GM20431 (cell line): ENCODE measurements at regions not wholly inside any gene's neighbourhood (a gene's known extent, or its start where the extent isn't known, plus 50 kb on each side); places are given as distances from the start of the nearest gene placed in this dataset.

Experiments
- in situ Hi-C: fragments of 300-500 bp; cut with MseI, MboI; formaldehyde crosslinking; loops from one replicate; pipeline ENCODE4 v1.15.0; 2020; ENCODE audit warnings: low sequenced_read_pairs; ENCODE audit not compliant: unreplicated experiment

DNA sequence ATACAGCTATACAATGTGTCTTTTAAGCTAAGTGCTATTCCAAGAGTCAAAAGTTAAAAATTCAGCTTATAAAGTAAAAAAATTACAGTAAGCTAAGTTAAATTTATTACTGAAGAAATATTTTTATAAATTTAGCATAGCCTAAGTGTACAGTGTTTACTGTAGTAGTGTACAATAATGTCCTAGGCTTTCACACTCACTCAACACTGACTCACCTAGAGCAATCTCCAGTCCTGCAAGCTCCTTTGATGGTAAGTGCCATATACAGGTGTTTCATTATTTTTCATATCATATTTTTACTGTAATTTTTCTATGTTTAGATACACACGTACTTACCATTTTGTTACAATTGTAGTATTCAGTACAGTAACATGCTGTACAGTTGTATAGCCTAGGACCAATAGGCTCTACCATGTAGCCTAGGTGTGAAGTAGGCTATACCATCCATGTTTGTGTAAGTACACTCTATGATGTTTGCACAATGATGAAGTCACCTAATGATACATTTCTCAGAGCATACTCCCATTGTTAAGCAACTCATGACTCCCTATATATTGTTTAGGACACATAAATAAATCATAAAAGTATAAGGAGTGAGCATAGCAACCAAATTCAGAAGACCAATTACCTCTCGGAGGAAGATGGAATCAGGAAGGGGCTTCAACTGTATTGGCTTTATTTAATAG, 165.1 kb upstream of the SLC30A5 start:
- in situ Hi-C loops: no loop called here

DNA sequence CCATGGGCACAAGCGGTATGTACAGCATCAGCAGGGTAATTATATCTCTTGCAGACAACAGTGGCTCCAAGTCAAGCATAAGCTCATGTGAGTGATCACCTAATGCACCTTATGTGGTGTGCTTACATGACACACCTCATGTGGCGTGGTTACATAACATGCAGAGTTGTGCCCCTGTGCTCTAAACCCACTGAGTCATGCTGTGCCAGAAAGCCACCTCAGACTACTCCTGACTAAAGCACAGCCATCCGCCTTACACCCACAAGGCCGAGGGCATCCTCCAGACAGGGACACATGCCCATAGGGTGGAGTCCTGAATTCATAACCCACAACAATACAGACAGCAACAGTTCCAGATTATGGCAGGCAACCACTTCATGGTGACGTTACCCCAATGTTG, 163.7 kb upstream of the SLC30A5 start:
- in situ Hi-C loops: no loop called here

DNA sequence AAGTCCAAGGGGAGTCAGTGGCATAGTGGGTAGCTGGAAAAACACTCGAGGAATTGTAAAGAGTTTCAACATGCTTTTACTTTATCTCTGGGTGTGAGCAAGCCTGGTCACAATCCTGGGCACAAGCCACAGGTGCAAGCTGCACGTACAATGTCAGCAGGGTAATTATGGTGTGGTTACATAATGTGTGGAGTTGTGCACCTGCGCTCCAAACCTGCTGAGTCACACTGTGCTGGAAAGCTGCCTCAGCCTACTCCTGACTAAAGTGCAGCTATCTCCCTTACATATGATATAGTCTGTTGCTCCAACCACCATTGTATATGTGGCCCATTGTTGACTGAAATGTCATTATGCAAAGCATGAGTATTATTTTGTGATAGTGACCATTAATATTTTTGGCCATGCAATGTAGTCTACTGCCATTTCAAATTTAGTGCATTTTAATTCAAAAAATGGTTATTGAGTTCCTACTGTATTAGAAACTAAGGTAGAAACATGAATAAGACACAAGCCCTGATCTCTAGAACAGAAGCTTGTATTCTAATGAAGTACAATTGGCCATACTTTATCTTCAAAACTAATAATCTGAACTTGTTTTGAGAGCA, 160.9 kb upstream of the SLC30A5 start:
- in situ Hi-C loops: no loop called here

DNA sequence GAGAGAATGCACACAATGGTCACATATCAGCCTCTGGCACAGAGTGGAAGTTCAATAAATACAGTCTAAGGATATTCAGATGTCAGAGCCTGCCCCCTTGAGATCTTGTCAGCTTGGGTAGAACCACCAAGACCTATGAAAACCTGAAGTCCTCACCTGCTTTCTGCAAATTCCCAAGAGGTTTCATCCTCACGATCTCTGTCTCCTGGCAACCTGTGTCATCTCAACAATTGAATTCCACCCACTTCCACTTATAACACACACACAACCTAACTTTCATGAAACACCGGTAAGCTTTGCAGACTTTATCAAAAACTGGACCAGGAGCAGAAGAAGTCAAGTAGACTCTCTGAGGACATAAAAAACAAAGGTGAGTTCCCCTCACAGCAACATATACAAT, 151.6 kb upstream of the SLC30A5 start:
- in situ Hi-C loops: no loop called here

DNA sequence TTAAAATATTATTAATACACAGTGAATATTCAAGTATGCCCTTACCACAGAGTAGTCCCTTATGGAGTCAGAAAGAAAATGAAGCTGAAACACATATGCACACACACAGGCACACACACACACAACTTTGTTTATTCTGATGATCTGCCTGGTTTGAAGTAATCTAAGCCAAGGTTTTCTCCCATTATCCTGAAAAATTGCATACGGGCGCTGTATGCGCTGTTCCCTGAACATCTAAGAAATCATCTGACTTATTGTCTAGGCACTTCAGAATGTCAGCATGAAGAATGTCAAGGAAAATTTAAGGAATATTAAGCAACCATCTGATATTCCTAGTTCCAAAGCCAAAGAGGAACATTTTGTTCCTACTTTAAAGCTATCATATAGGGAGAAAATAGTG, 147.1 kb upstream of the SLC30A5 start:
- in situ Hi-C loops: no loop called here

DNA sequence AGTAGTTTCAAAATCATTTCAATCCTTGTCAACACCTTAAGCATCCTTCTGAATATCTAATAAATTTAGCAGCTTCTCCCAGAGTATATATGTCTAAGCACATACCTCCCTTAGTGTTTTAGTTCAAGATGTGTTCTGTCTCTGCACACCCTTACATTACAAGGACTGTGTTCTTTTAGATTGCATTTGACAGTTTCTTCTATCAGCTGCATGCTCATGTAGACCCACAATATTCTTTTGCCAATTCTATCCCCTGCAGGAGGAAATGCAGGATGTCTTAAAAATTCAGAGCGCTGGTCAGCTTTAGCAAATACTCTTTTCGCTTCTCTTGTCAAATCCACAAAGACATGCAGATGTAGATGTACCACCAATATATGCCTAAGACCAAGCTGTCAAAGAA, 145.8 kb upstream of the SLC30A5 start:
- in situ Hi-C loops: no loop called here

DNA sequence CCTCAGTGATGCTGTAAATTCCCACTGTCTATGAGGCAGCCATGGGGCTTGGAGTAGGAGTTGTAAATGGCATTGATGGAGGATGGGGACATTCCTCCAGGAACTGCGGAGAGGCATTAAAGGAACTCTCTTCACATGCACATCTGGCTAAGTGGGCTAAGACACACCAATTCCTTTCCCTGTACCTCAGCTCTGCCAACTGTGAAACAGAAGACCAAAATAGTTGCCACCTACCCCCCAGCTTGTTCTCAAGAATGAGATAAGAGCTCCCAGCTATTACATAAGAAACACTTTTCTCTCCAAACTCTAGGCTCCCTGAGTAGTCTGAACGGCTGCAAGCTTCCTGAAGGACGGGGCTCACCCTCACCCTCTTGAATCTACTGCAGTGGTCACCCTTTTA, 144.6 kb upstream of the SLC30A5 start:
- in situ Hi-C loops: no loop called here

DNA sequence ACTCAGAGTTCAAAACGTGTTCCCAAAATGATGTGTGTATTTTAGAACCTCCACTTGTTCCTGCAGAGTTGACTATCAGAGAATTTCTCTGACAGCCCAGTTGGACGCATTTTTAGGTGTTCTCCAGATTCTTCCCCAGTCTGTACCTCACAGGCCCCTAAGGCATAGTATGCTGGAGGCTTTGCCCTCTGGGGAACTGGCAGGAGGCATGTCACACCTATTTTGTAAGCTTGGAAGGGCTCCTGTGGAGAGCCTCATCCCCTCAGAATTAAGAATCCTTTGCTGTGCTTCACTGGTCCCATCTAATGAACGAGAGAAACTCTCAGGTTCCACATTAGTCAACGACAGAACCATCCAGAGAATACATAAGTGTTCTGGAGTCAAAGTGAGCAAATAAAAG, 144.1 kb upstream of the SLC30A5 start:
- in situ Hi-C loops: no loop called here

DNA sequence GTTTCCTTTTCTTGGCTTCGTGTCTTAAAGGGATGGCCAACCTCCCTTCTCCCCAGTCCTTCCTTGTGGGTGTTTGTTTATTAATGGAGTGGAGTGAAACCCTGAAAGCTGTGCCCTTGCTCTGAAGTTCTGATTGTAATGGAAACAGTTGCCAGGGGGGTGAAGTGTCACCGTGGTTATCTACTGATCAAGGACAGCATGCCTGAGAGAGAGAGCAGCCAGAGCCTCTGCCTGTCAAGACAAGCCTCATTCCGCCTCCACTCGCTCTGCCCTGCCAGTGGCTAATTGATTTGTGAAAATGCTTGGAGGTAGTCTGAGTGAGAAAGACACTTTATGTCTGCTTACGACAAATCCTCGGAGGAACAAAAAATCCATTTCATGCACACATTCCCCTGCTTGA, 143.7 kb upstream of the SLC30A5 start:
- in situ Hi-C loops: no loop called here

DNA sequence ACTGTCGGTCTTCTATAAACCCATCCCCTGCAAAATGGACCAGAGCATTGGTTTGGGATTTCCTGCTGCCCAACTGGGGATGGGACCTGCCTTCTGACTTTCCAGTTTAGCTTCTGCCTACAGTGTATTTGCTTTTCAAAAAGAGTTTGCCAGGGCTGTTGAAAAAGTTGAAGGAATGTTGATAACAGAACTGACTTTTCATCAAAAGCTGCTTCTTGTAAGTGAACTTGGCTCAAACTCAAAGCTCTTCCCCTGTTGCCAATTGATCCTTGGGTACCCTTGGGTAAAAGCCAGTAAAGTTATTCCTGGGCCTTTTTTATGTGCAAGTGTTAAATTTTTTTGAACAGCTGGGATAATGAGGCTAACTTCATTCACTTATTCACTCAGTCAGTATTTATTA, 142.9 kb upstream of the SLC30A5 start:
- in situ Hi-C loops: no loop called here

DNA sequence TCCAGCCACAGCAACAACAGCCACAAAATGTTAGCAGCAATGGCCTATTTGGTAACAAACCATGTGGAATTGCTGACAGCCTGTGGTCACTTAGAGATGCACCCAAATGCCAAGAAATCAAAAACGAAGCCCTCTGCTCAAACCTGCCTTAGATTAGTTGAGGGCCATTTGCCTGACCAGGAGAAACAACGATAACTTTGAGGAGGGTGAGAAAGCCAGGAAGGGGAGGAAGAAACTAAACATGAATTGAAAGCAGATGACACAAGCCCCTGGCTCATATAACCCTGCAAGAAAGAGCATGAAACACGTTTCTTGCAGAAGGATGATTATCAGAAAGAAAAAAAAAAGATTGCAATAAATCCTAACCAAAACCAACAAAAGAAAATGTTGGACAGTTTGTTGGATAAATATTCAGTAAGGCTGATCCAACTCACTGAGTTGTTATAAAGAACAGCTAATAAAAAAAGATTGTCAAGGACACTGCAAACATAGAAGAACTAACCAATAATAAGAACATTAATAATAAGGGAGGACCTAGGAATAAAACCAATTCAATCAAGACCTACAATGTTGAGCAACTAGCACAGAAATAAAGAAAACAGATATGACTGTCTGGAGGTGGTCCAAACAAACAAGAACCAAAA, 140.5 kb upstream of the SLC30A5 start:
- in situ Hi-C loops: no loop called here

DNA sequence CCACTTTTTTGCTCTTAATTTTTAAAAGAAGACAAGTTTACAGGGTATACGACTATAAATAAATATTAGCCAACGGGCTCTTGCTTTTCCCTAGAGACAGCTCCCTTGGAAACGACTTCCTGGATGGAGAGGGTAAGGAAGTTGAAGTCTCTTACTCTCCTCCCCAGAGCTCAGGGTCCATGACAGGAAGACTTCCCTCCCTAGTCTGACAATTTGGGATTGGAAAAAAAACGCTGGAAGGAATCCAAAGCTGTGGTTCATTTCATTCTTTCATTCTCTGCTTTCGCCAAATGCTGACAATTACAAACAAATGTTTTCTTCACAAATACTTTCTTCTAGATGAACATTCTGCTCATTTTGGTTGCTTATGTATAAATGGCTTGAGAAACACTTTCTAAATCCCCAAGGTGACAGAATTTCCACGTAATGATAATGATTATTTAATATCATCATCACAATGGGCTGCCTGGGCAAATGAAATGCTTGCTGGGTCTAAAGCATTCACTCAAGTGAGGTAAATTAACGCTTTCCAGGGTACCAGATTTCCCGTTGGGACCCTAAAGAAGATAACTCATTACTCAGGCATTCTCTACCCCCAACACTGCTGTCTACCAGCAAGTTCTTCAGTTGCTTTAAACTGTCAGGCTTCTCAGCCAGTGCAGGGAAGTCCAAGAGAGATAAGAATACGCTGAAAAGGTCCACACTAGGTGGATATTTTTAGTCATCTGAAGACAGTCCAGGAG, 139.8 kb upstream of the SLC30A5 start:
- in situ Hi-C loops: no loop called here

DNA sequence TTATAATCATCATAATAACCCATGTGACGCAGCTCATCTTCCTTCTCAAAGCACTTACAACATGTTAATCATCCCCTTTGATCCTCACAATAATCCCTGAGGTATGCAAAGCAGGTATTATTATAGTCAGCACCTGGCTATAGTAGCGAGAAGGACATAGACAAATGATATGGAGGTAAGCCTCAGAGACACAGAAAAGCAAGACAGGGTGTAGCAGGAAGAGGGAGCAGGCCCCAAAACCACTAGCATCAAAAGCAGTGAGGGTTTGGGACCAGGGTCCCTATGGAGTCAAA, 139.2 kb upstream of the SLC30A5 start:
- in situ Hi-C loops: no loop called here

DNA sequence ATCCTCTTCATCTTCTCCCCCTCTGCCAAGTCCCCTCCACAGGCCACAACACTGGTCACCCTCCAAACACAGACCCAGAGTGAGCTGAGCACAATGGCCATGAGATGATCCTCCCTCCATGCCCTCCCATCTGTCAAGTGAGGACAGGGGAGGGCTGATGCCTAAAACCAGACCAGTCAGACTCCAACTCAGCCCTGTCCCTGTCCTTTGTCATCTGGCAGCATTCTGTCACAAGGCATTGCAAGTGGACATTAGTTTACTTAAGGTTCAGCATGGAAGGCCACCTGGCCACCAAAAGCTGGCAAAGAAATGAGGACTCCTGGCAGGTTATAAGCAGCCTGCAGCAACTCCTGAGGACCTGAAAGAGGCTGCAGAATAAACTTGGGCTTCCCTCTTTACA, 136.2 kb upstream of the SLC30A5 start:
- in situ Hi-C loops: no loop called here

DNA sequence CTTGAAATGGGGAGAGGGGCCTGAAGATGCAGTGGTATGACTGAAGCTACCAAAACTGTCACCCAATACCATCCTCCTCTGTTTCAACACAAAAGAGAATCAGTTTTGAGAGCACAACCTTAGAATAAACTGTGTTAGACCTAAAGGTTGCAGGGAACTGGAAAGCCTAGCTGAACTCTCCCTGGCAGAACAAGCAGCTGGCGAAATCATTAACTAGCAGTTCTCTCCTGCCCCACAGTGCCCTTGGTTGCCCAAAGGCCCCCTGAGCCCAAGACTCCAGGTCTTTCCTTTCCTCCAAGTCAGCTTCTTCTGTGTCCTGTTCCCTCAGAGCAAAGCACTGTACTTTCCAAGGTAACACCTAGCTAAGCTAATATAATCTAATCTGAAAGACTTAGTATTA, 135.4 kb upstream of the SLC30A5 start:
- in situ Hi-C loops: no loop called here

DNA sequence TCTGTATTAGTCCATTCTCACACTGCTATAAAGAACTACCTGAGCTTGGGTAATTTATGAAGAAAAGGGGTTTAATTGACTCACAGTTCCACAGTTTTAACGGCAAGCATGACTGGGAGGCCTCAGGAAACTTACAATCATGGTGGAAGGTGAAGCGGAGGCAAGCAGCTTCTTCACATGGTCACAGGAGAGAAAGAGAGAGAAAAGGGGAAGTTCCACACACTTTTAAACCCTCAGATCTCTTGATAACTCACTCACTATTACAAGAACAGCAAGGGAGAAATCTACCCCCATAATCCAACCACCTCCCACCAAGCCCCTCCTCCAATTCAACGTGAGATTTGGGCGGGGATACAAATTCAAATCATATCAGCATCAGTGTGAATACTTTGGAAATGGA, 133.4 kb upstream of the SLC30A5 start:
- in situ Hi-C loops: no loop called here

DNA sequence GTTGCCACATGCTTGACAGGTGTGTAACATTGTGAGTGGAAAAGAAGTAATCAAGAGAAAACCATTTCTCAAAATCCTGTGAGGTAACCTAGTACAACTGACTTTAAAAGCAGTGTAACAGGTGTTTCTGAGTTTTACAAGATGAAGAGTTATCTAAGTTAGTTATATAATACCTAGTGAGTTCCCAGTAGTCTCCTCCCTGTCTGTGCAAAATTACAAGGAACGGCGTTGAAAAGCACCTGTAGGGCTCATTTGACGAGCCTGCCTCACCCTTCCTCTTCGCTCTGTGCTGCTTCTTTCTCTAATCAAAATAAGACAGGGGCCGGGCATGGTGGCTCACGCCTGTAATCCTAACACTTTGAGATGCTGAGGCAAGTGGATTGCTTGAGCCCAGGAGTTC, 132.9 kb upstream of the SLC30A5 start:
- in situ Hi-C loops: no loop called here

DNA sequence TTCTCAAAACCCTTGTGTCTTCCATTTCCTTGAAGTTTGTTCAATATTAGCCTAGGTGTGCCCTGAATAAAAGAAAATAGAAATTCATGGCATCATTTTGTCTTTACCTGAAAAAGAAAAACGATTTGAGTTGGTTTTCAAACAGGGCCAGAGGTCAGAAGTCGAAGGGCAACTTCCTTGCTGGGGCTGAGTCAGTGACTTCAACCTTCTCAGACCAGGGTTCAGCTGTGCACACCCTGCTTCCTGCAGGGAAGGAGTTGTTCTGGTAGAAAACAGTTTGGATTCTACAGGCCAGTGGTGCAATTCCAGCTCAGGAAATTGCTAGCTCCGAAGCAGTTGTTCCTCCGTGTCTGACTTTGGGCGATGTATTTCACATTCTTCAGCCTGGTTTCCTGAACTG, 132.1 kb upstream of the SLC30A5 start:
- in situ Hi-C loops: no loop called here

DNA sequence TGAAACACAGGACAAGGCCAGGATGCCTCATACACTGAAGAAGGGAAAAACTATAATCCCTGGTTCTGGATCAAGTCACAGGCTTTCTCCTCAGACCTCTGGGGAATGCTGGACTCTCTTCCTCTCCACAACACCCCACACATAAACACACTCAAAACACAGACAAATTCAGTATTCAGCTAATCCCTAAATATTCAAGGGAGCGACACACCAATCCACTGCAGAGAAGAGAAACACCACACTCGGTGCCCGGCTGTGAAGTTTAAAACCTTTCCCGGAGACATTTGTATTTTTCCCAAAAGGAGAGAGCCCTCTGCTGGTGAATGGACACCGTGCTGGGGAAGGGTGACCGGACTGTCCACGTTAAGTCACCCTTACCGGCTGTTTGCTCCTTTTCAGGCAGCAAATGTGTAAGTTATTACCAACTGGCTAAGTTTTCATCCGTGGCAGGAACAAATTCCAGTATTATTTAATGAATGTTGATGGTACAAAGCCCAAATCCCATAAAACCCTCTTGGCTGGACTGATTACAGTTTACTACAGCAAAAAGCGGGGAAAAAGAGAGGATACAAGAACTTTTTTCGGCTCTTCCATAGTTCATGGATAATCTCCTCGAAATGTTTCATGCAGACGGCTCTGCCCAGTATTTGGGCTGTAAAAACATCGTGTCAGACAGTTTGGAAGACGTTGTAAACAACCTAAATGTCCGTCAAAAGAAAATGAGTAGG, 130.9 kb upstream of the SLC30A5 start:
- in situ Hi-C loops: no loop called here

DNA sequence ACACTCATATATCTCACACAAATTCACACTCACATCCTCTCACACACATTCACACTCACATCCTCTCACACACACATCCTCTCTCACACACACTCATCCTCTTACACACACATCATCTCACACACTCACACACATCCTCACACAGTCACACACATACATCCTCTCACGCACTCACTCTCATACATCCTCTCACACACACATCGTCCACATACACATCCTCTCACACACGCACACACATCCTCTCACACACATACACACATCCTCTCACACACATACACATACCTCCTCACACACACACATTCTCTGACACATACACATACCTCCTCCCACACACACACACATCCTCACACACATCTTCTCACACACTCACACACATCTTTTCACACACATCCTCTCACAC, 129.1 kb upstream of the SLC30A5 start:
- in situ Hi-C loops: no loop called here

DNA sequence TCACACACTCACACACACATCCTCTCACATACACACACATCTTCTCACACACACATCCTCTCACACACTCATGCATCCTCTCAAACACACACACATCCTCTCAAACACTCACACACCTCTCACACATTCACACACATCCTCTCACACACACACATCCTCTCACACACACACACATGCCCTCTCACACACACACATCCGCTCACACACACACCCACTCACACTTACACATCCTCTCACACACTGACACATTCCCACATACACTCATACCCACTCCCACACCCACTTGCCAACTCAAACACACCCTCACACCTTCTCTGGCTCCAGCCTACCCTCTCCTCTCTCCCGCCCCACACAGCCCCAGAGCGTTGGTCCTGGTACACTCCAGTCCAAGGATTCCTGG, 127.9 kb upstream of the SLC30A5 start:
- in situ Hi-C loops: no loop called here
